Upper lobe of left lung (tissue), 4 donors: ENCODE measurements at regions not wholly inside any gene's neighbourhood (a gene's known extent, or its start where the extent isn't known, plus 50 kb on each side); places are given as distances from the start of the nearest gene placed in this dataset.

Experiments
- CTCF ChIP-seq, 6 experiments: fragments of 450-650 bp in 4 of 6; fragments of 200-600 bp in 2 of 6; sonication (generic) in 2 of 6; IDR thresholded peaks; one replicate each; pipeline ENCODE4 v1.5.1; 2016 to 2019; ENCODE audit warnings: antibody characterized with exemption in 6 of 6
- POLR2A ChIP-seq, 4 donors: fragments of 450-650 bp; IDR thresholded peaks; one replicate each; pipeline ENCODE4 v1.5.1; 2016 to 2017; ENCODE audit warnings: antibody characterized with exemption in 4 of 4, mild to moderate bottlenecking in 2 of 4
- POLR2AphosphoS5 ChIP-seq, 2 donors: sonication (generic); formaldehyde crosslinking; IDR thresholded peaks; one replicate each; pipeline ENCODE4 v1.5.1; 2017; ENCODE audit warnings: antibody characterized with exemption in 2 of 2

GRCh38 chr4:147078875-147079658 lies 133.4 kb upstream of the TTC29 start:
- TF ChIP-seq CTCF (IDR thresholded peaks at IDR 0.05) (no peak), POLR2AphosphoS5 (IDR thresholded peaks at IDR 0.05) (no peak), POLR2A (IDR thresholded peaks at IDR 0.05) (no peak)
